ENCODE measurements at regions not wholly inside any gene's neighbourhood (a gene's known extent, or its start where the extent isn't known, plus 50 kb on each side); places are given as distances from the start of the nearest gene placed in this dataset.
"Not testable (repeated sequence)": the region's sequence is repeated elsewhere in the genome, so short reads cannot be mapped to it uniquely, and the experiment has no call there.

DNA sequence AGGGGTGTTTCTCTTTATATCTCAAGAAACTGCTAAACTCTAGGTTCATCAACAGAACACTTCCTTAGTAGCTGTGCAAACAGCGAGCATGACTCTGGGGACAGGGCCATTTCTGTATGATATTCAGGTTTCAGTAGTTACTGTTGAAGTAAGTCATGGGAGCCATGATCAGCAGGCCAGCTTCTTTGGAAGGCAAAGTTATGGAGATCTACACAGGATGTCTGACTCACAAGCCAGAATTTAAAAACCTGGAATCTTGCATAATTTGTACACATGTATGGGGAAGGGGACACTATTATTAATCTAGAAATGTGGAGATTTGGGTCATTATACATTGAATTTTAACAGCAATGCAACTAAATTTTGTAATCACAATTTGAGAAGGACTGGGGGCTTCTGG, 187.8 kb upstream of the NR3C2 start:
- no peak for ATAC-seq
- no peak for TF ChIP-seq ESRRG (CRISPR knock-in tag; IDR thresholded peaks at IDR 0.05)
- no peak for TF ChIP-seq ZNF8 (CRISPR knock-in tag; IDR thresholded peaks at IDR 0.05)

DNA sequence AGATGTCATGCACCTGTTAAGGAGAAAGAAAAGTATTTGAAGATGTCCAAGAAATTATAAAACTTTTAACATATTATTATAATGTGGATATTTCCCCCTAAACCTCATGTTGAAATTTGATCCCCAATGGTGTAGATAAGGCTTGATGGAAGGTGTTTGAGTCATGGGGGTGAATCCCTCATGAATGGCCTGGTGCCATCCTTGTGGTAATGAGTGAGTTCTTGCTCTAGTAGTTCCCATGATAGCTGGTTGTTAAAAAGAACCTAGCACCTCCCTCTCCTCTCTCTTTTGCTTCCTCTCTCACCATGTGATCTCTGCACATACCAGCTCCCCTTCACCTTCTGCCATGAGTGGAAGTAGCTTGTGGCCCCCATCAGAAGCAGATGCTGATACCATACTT, 176.6 kb upstream of the NR3C2 start:
- ATAC-seq: no peak
- no peak for TF ChIP-seq ZC3H10 (CRISPR knock-in tag; IDR thresholded peaks at IDR 0.05)

DNA sequence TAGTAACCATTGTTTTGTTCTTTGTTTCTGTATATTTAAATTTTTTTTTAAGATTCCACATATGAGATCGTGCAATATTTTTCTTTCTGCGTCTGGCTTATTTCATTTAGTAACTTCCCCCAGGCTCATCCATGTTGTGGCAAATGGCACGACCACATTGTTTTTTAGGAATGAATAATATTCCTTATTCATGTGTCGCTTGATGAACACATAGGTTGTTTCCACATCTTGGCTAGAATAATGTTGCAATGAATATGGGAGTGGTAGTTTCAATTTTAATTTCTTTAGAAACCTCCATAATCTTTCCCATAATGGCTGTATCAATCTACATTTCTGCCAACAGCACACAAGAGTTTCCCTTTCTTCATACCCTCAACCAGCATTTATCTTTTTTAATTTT, 166.8 kb upstream of the NR3C2 start:
- TF ChIP-seq ESRRG (CRISPR knock-in tag; IDR thresholded peaks at IDR 0.05) (no peak), RARB (CRISPR knock-in tag; IDR thresholded peaks at IDR 0.05) (no peak), OSR1 (CRISPR knock-in tag; IDR thresholded peaks at IDR 0.05) (no peak), ZNF70 (CRISPR knock-in tag; IDR thresholded peaks at IDR 0.05) (no peak), PPARA (CRISPR knock-in tag; IDR thresholded peaks at IDR 0.05; ENCODE audit: borderline replicate concordance) (no peak), ZFP30 (CRISPR knock-in tag; IDR thresholded peaks at IDR 0.05) (no peak), BACH2 (CRISPR knock-in tag; IDR thresholded peaks at IDR 0.05; ENCODE audit: borderline replicate concordance) (no peak), ZC3H10 (CRISPR knock-in tag; IDR thresholded peaks at IDR 0.05) (no peak), ZNF8 (CRISPR knock-in tag; IDR thresholded peaks at IDR 0.05) (no peak)
- TF ChIP-seq, protein P1, sequence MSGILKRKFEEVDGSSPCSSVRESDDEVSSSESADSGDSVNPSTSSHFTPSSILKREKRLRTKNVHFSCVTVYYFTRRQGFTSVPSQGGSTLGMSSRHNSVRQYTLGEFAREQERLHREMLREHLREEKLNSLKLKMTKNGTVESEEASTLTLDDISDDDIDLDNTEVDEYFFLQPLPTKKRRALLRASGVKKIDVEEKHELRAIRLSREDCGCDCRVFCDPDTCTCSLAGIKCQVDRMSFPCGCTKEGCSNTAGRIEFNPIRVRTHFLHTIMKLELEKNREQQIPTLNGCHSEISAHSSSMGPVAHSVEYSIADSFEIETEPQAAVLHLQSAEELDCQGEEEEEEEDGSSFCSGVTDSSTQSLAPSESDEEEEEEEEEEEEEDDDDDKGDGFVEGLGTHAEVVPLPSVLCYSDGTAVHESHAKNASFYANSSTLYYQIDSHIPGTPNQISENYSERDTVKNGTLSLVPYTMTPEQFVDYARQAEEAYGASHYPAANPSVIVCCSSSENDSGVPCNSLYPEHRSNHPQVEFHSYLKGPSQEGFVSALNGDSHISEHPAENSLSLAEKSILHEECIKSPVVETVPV (CRISPR knock-in tag; IDR thresholded peaks at IDR 0.05): no peak
- no peak for ATAC-seq

DNA sequence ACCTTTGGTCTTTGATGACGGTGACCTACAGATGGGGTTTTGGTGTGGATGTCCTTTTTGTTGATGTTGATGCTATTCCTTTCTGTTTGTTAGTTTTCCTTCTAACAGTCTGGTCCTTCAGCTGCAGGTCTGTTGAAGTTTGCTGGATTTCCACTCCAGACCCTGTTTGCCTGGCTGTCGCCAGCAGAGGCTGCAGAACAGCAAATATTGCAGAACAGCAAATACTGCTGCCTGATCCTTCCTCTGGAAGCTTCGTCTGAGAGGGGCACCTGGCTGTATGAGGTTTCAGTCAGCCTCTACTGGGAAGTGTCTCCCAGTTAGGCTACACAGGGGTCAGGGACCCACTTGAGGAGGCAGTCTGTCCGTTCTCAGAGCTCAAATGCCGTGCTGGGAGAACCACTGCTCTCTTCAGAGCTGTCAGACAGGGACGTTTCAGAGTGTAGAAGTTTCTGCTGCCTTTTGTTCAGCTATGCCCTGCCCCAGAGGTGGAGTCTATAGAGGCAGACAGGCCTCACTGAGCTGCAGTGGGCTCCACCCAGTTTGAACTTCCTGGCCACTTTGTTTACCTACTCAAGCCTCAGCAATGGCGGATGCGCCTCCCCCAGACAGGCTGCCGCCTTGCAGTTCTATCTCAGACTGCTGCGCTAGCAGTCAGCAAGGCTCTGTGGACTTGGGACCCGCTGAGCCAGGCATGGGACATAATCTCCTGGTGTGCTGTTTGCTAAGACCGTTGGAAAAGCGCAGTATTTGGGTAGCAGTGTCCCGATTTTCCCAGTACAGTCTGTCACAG, 156.4 kb upstream of the NR3C2 start:
- not testable (repeated sequence) for ATAC-seq

DNA sequence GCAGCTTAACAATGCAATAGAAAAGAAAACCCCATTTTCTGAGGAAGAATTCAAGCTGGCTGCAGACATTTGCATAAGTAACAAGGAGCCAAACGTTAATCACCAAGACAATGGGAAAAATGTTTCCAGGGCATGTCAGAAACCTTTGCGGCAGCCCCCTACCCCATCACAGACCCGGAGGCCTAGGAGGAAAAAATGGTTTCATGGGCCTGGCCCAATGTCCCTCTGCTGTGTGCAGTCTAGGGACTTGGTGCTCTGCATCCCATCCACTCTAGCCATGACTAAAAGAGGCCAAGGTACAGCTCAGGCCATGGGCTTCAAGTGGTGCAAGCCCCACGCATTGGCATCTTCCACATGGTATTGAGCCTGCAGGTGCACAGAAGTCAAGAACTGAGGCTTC, 147.0 kb upstream of the NR3C2 start:
- TF ChIP-seq CSDC2 (CRISPR knock-in tag; IDR thresholded peaks at IDR 0.05) (no peak), OSR1 (CRISPR knock-in tag; IDR thresholded peaks at IDR 0.05) (no peak), PPARA (CRISPR knock-in tag; IDR thresholded peaks at IDR 0.05; ENCODE audit: borderline replicate concordance) (no peak), ZC3H10 (CRISPR knock-in tag; IDR thresholded peaks at IDR 0.05) (no peak), BACH2 (CRISPR knock-in tag; IDR thresholded peaks at IDR 0.05; ENCODE audit: borderline replicate concordance) (no peak), SNAI2 (CRISPR knock-in tag; IDR thresholded peaks at IDR 0.05) (no peak), ZNF70 (CRISPR knock-in tag; IDR thresholded peaks at IDR 0.05) (no peak), TOX (CRISPR knock-in tag; IDR thresholded peaks at IDR 0.05; ENCODE audit: borderline replicate concordance) (no peak), RARB (CRISPR knock-in tag; IDR thresholded peaks at IDR 0.05) (no peak), ESRRG (CRISPR knock-in tag; IDR thresholded peaks at IDR 0.05) (no peak), ZFP30 (CRISPR knock-in tag; IDR thresholded peaks at IDR 0.05) (no peak), TCF4 (CRISPR knock-in tag; IDR thresholded peaks at IDR 0.05; ENCODE audit: borderline replicate concordance) (no peak), ZNF565 (CRISPR knock-in tag; conservative IDR thresholded peaks at IDR 0.05; ENCODE audit: low read depth) (no peak)
- TF ChIP-seq, protein P2, sequence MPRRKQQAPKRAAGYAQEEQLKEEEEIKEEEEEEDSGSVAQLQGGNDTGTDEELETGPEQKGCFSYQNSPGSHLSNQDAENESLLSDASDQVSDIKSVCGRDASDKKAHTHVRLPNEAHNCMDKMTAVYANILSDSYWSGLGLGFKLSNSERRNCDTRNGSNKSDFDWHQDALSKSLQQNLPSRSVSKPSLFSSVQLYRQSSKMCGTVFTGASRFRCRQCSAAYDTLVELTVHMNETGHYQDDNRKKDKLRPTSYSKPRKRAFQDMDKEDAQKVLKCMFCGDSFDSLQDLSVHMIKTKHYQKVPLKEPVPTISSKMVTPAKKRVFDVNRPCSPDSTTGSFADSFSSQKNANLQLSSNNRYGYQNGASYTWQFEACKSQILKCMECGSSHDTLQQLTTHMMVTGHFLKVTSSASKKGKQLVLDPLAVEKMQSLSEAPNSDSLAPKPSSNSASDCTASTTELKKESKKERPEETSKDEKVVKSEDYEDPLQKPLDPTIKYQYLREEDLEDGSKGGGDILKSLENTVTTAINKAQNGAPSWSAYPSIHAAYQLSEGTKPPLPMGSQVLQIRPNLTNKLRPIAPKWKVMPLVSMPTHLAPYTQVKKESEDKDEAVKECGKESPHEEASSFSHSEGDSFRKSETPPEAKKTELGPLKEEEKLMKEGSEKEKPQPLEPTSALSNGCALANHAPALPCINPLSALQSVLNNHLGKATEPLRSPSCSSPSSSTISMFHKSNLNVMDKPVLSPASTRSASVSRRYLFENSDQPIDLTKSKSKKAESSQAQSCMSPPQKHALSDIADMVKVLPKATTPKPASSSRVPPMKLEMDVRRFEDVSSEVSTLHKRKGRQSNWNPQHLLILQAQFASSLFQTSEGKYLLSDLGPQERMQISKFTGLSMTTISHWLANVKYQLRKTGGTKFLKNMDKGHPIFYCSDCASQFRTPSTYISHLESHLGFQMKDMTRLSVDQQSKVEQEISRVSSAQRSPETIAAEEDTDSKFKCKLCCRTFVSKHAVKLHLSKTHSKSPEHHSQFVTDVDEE (CRISPR knock-in tag; IDR thresholded peaks at IDR 0.05): no peak
- TF ChIP-seq, protein P1 (CRISPR knock-in tag; IDR thresholded peaks at IDR 0.05): no peak
- TF ChIP-seq, protein P3, sequence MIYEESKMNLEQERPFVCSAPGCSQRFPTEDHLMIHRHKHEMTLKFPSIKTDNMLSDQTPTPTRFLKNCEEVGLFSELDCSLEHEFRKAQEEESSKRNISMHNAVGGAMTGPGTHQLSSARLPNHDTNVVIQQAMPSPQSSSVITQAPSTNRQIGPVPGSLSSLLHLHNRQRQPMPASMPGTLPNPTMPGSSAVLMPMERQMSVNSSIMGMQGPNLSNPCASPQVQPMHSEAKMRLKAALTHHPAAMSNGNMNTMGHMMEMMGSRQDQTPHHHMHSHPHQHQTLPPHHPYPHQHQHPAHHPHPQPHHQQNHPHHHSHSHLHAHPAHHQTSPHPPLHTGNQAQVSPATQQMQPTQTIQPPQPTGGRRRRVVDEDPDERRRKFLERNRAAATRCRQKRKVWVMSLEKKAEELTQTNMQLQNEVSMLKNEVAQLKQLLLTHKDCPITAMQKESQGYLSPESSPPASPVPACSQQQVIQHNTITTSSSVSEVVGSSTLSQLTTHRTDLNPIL (CRISPR knock-in tag; IDR thresholded peaks at IDR 0.05; ENCODE audit: low read depth): no peak
- TF ChIP-seq, protein P4, sequence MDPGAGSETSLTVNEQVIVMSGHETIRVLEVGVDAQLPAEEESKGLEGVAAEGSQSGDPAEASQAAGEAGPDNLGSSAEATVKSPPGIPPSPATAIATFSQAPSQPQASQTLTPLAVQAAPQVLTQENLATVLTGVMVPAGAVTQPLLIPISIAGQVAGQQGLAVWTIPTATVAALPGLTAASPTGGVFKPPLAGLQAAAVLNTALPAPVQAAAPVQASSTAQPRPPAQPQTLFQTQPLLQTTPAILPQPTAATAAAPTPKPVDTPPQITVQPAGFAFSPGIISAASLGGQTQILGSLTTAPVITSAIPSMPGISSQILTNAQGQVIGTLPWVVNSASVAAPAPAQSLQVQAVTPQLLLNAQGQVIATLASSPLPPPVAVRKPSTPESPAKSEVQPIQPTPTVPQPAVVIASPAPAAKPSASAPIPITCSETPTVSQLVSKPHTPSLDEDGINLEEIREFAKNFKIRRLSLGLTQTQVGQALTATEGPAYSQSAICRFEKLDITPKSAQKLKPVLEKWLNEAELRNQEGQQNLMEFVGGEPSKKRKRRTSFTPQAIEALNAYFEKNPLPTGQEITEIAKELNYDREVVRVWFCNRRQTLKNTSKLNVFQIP (CRISPR knock-in tag; IDR thresholded peaks at IDR 0.05; ENCODE audit: borderline replicate concordance, low read depth): no peak
- ATAC-seq: no peak
